ENCODE measurements at regions not wholly inside any gene's neighbourhood (a gene's known extent, or its start where the extent isn't known, plus 50 kb on each side); places are given as distances from the start of the nearest gene placed in this dataset.

- H3K9ac ChIP-seq (replicated peaks; ENCODE audit: extremely low read depth, insufficient read depth, low read length), result no peak overlapping the region
- peaks cover 10% of the 10 kb centered on the region for H3K4me1 ChIP-seq (ENCODE audit: control insufficient read depth, extremely low read depth, insufficient read depth, low read length)
- no peaks in the 10 kb centered on the region for H3K27me3 ChIP-seq (ENCODE audit: control insufficient read depth in 2 of 2, insufficient read depth in 2 of 2, low read length in 2 of 2)
- H4K20me1 ChIP-seq (replicated peaks; ENCODE audit: control insufficient read depth, extremely low read depth, insufficient read depth, low read length), result no peaks in the 10 kb centered on the region
- dilution Hi-C loops (cut with MboI; ENCODE audit: extremely low pct_ligation_motif_present, low sequenced_read_pairs), result no loop called here
- no peak overlapping the region for H3K4me2 ChIP-seq (ENCODE audit: insufficient read depth, low read length)
- TF ChIP-seq MYC (IDR thresholded peaks at IDR 0.05; ENCODE audit: low read depth, low read length), result no peak
- no peak overlapping the region for H3K27ac ChIP-seq (ENCODE audit: insufficient read depth, low read depth, low read length)
- BruUV-seq (replicated peaks), result no TSS peak
- no peaks in the 10 kb centered on the region for H3K36me3 ChIP-seq (ENCODE audit: control insufficient read depth in 2 of 2, extremely low read depth in 1 of 2, insufficient read depth in 2 of 2, low read length in 2 of 2)
- FAIRE-seq, result no peak
- no peaks in the 10 kb centered on the region for H3K79me2 ChIP-seq (ENCODE audit: control insufficient read depth, insufficient read depth, low read length)
- CTCF ChIA-PET, result no interaction called here
- no peak overlapping the region for H3K4me3 ChIP-seq (replicated peaks in 1 of 3; ENCODE audit: insufficient read depth in 1 of 3, low read depth in 1 of 3, low read length in 3 of 3)
- H3K9me3 ChIP-seq (replicated peaks; ENCODE audit: control insufficient read depth, insufficient read depth, low read length), result no peaks in the 10 kb centered on the region
- no peak overlapping the region for H2AFZ ChIP-seq (ENCODE audit: low read depth, low read length)
- POLR2A ChIA-PET, result no interaction called here
- no peak for DNase-seq (ENCODE audit: low read depth, low spot score)
- intact Hi-C loops (cut with micrococcal nuclease), result no loop called here
- no peaks in the 10 kb centered on the region for H3K9me1 ChIP-seq (replicated peaks; ENCODE audit: control insufficient read depth, extremely low read depth, insufficient read depth, low read length)
Measured at GRCh38 chr7:79590391-79590790, 136.9 kb upstream of the MAGI2 start.

GRCh38 chr7:79570903-79571302, 117.4 kb upstream of the MAGI2 start:
- Histone ChIP-seq H3K9ac (replicated peaks; ENCODE audit: extremely low read depth, insufficient read depth, low read length) (no peak overlapping the region), H3K27ac (ENCODE audit: insufficient read depth, low read depth, low read length) (no peak overlapping the region), H3K4me2 (ENCODE audit: insufficient read depth, low read length) (no peak overlapping the region), H3K4me1 (ENCODE audit: control insufficient read depth, extremely low read depth, insufficient read depth, low read length) (no peaks in the 10 kb centered on the region), H3K9me1 (replicated peaks; ENCODE audit: control insufficient read depth, extremely low read depth, insufficient read depth, low read length) (no peaks in the 10 kb centered on the region), H3K79me2 (ENCODE audit: control insufficient read depth, insufficient read depth, low read length) (no peaks in the 10 kb centered on the region), H3K9me3 (replicated peaks; ENCODE audit: control insufficient read depth, insufficient read depth, low read length) (no peaks in the 10 kb centered on the region), H2AFZ (ENCODE audit: low read depth, low read length) (no peak overlapping the region), H3K27me3 (ENCODE audit: control insufficient read depth in 2 of 2, insufficient read depth in 2 of 2, low read length in 2 of 2) (no peaks in the 10 kb centered on the region), H3K36me3 (ENCODE audit: control insufficient read depth in 2 of 2, extremely low read depth in 1 of 2, insufficient read depth in 2 of 2, low read length in 2 of 2) (no peaks in the 10 kb centered on the region), H3K4me3 (replicated peaks in 1 of 3; ENCODE audit: insufficient read depth in 1 of 3, low read depth in 1 of 3, low read length in 3 of 3) (no peak overlapping the region), H4K20me1 (replicated peaks; ENCODE audit: control insufficient read depth, extremely low read depth, insufficient read depth, low read length) (no peaks in the 10 kb centered on the region)
- POLR2A ChIA-PET, result no interaction called here
- FAIRE-seq, result no peak
- CTCF ChIA-PET, result no interaction called here
- dilution Hi-C loops (cut with MboI; ENCODE audit: extremely low pct_ligation_motif_present, low sequenced_read_pairs) (no loop called here), intact Hi-C loops (cut with micrococcal nuclease) (no loop called here)
- DNase-seq (ENCODE audit: low read depth, low spot score), result no peak
- TF ChIP-seq MYC (IDR thresholded peaks at IDR 0.05; ENCODE audit: low read depth, low read length) (no peak), POLR2AphosphoS5 (IDR thresholded peaks at IDR 0.05; ENCODE audit: insufficient read depth, low read depth, low read length) (no peak), GATA2 (IDR thresholded peaks at IDR 0.05; ENCODE audit: insufficient read depth, insufficient read length, low read depth, low read length) (no peak), CTCF (IDR thresholded peaks at IDR 0.05; ENCODE audit: extremely low read depth in 1 of 2, insufficient read depth in 1 of 2, low read depth in 1 of 2, low read length in 2 of 2) (no peak)
- TF ChIP-seq, protein P1, sequence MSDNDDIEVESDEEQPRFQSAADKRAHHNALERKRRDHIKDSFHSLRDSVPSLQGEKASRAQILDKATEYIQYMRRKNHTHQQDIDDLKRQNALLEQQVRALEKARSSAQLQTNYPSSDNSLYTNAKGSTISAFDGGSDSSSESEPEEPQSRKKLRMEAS (IDR thresholded peaks at IDR 0.05; ENCODE audit: insufficient read depth, insufficient read length), result no peak
- no TSS peak for BruUV-seq (replicated peaks)

Measured in endothelial cell of umbilical vein (primary cell).